Endothelial cell of hepatic sinusoid (primary cell): ENCODE measurements at regions not wholly inside any gene's neighbourhood (a gene's known extent, or its start where the extent isn't known, plus 50 kb on each side); places are given as distances from the start of the nearest gene placed in this dataset.
"Not testable (repeated sequence)": the region's sequence is repeated elsewhere in the genome, so short reads cannot be mapped to it uniquely, and the experiment has no call there.

Experiments used
- in situ Hi-C: cut with HindIII; loops from 2 replicates; pipeline ENCODE4 v1.10.0; 2017; ENCODE audit warnings: low sequenced_read_pairs

- in situ Hi-C loops = no loop called here
These were observed 497.9 kb upstream of the RAB6C start for GRCh38 chr2:129481306-129482219.

DNA sequence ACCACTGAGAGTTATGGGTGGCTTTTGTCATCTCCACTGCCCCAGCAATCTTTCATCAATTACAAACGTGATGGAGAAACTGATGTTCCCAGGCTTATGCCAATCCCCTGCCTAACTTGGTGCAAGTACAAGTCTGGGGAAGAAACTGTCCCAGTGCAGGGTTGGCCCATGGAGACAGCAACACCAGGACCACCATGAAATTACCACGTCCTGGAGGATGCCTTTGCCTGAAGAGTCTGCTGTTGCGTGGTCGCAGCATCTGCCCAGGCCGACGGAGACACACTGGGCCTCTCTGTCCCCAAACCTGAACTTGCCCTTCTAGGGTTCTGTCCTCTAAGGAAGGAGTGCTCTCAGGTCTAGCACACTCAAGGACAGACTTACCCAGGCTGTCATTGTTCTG, 496.8 kb upstream of the RAB6C start:
- in situ Hi-C loops = no loop called here

GRCh38 chr2:129483366-129483765, 496.1 kb upstream of the RAB6C start:
- in situ Hi-C loops = no loop called here

DNA sequence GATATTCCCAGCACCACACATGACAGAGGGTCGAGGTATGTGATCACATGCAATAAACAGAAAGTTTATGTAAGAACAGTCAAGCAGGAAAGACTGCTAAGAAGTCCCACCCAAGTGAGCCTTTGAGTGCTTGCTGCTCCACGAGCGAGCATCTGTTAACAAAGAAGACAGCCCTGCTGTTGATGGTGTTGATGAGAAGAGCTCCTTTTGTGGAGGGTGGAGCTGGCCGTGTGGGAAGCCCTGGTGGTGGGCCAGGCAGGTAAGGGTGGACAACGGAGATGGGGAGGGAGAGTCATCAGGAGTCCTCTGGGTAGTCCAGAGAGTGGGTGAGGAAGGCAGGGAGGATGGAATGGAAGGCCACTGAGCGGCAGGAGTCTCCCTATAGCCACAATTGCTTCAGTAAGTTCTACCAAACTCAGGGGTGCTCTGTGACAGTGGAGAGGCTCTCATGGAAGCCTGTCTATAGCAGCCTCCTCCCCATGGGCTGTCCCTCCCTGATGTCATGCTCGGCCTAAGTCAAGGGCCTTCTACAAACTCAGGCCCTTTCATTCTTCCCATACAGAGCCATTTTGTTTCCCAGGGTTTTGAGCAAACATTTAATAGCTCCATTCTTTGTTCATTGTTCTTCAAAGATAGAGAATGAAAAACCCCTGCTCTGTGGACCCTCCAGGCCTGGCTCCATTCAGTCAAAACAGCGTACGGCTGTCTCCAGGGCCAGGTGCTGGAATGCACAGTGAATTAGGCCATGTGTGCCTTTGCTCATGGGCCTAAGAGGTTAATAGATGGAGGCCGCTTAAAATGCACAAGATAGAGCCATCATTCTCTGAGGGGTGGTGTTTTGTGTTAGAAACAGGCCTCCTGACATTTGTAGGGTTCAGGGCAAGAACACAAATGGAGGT, 494.2 kb upstream of the RAB6C start:
- in situ Hi-C loops = no loop called here

- in situ Hi-C loops = no loop called here
These were observed 491.1 kb upstream of the RAB6C start for GRCh38 chr2:129488376-129488775.

DNA sequence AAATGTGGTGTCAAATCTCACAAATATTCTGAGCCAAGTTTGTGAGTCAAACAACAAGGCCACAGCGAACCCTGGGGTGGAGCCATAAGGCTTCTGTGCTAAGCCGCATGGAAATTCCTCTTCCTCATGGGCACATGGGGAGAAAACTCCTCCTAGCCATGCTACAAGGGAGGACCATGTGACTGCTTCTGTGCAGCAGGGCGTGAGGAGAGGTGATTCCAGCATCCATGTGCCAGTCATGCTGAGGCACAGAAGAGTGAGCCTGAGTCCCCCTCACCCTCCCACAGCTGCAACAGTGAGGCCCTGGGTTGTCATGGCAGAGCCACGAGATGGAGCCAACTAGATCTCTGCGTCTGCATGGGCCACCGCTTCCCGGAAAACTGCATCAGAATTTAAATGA, 488.8 kb upstream of the RAB6C start:
- in situ Hi-C loops = no loop called here

- in situ Hi-C loops = no loop called here
These were observed 488.2 kb upstream of the RAB6C start for GRCh38 chr2:129491308-129491707.

- in situ Hi-C loops = no loop called here
These were observed 486.9 kb upstream of the RAB6C start for GRCh38 chr2:129492548-129492947.

- in situ Hi-C loops = no loop called here
These were observed 479.7 kb upstream of the RAB6C start for GRCh38 chr2:129499747-129500146.

DNA sequence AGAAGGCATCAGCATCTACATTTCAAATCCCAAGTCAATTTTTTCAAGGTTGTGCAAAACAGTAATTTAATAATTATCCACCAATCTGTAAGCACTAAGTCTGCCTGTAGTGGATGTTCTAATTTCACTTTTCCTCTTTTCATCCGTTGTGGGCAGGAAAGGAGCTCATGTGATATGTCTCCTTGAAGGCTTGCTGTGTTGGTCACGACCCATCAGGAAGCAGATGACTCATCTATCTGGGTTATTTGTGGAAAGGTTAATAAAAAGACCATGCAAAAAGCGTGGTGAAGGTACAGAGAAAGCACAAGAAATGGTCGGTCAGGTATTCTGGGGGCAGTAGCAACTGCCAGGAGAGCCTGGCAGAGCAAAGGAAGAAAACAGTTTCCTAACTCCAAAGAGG, 476.7 kb upstream of the RAB6C start:
- in situ Hi-C loops = no loop called here

GRCh38 chr2:129504646-129505045, 474.8 kb upstream of the RAB6C start:
- in situ Hi-C loops = no loop called here

DNA sequence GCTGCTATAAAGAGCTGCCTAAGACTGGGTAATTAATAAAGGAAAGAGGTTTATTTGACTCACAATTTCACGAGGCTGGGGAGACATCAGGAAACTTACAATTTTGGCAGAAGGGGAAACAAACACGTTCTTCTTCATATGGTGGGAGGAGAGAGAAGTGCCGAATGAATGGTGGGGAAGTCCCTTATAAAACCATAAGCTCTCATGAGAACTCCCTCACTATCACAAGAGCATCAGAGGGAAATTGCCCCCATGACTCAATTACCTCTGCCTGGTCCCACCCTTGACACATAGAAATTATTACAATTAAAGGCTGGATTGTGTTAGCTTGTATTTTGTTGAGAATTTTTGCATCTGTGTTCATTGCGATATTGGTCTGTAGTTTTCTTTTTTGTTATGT, 460.5 kb upstream of the RAB6C start:
- in situ Hi-C loops = no loop called here

DNA sequence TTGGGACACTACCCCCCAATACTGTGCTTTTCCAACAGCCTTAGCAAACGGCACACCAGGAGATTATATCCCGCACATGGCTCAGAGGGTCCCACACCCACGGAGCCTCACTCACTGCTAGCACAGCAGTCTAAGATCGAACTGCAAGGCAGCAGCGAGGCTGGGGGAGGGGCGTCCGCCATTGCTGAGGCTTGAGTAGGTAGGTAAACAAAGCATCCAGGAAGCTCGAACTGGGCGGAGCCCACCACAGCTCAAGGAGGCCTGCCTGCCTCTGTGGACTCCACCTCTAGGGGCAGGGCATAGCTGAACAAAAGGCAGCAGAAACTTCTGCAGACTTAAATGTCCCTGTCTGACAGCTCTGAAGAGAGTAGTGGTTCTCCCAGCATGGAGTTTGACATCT, 447.3 kb upstream of the RAB6C start:
- in situ Hi-C loops = not testable (repeated sequence)

DNA sequence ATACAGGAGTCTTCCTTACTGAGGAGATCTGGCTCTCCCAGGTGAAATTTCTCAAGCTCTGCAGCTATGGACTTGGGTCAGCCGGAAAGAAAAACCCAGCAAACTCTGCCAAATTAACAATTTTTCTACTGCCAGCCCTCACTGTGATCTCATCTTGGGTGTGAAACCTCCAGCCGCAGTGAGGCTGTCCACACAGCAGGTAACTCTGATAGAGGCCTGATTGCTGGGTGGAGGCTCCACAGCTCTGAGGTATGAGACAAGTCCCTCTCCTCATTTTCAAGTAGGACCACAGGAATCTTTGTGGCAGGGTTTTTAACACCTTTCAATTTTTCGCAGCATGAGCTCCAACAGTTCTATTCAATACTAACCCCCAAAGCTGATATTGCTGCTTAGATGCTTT, 430.6 kb upstream of the RAB6C start:
- in situ Hi-C loops = no loop called here

DNA sequence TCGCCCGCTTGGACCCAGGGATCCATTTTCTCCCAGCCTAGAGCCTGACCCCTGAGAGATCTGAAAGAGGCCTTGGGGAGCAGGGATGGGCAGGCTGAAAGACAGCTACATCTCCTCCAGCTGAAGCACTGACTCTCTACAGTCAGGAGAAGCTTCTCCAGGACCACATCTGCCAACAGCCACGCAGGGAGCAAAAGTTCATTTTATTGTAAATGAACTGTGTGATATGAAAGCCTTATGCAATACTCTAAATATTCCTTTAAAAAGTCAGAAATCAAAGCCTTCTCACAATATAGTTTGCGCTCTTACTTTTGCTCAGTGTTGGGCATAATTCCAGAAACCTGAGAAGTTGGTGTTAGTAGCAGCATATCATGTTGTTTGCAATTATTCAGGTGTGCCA, 428.9 kb upstream of the RAB6C start:
- in situ Hi-C loops = no loop called here

- in situ Hi-C loops = no loop called here
These were observed 425.1 kb upstream of the RAB6C start for GRCh38 chr2:129554373-129554772.

- in situ Hi-C loops = no loop called here
These were observed 420.4 kb upstream of the RAB6C start for GRCh38 chr2:129559101-129559500.

DNA sequence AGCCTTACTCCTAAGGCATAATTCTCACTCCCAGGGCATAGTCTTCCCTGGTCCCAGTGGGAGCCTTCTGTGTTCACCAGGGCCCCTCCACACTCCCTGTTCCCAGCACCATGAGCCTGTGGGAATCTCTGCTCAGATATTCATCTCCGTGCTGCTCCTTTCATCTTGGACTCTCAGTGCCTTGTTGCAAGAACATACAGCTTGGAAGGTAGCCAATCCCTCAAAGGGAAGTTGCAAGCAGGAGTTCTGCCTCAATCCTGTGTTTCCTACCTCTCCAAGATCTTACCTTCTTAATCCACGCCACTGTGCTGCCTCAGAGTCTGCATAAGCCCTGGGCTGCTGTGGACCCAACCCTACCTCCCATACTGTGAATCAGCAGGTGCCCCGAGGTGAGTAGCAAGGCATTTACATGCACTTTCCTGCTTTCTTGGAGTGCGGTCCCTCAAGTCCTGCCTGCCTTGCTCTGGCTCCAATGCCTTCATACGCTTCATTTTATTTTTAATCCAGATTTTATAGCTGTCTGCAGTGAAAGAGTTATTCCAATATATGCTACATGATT, 413.8 kb upstream of the RAB6C start:
- in situ Hi-C loops = no loop called here

DNA sequence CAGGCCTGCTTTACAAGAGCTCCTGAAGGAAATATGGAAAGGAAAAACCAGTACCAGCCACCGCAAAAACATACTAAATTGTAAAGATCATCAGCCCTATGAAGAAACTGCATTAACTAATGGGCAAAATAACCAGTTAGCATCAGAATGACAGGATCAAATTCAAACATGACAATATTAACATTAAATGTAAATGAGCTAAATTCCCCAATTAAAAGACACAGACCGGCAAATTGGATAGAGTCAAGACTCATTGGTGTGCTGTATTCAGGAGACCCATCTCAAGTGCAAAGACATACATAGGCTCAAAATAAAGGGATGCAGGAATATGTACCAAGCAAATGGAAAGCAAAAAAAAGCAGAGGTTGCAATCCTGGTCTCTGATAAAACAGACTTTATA, 408.7 kb upstream of the RAB6C start:
- in situ Hi-C loops = not testable (repeated sequence)

DNA sequence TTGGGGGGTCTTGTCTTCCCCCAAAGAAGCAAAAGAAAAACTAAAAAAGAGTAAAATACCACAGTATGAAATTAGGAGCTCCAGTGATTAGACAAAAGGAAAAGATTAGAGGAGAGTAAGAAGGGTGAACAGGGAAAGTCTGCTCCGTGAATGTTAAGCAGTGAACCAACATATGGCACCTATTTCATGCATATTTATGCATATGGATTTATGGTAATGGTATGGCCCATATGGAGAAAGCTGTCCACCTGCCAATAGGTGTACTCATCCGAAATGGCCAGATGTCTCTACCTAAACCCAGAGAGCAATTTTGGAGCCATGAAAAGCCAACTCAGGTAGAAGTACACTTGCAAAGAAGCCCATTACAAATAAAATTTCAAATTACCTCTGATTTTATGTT, 404.0 kb upstream of the RAB6C start:
- in situ Hi-C loops = no loop called here

GRCh38 chr2:129575880-129576279, 403.6 kb upstream of the RAB6C start:
- in situ Hi-C loops = no loop called here

DNA sequence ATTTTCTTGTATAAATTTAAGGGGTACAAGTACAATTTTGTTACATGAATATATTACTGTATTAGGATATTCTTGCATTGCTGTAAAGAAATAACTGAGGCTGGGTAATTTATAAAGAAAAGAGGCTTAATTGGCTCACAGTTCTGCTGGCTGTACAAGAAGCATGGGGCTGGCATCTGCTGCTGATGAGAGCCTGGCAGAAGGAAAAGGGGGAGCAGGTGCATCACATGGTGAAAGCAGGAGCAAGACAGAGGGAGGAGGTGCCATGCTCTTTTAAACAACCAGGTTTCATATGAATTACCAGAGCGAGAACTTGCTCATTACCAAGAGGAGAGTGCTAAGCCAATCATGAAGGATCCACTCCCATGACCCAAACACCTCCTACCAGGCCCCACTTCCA, 399.5 kb upstream of the RAB6C start:
- in situ Hi-C loops = no loop called here
